NCI-H460 (cell line): ENCODE measurements at regions not wholly inside any gene's neighbourhood (a gene's known extent, or its start where the extent isn't known, plus 50 kb on each side); places are given as distances from the start of the nearest gene placed in this dataset.

Experiments
- DNase-seq: peaks from one replicate; pipeline ENCODE4 v3.0.0-alpha.2; 2016; ENCODE audit warnings: low read depth; ENCODE audit errors: extremely low read depth

DNA sequence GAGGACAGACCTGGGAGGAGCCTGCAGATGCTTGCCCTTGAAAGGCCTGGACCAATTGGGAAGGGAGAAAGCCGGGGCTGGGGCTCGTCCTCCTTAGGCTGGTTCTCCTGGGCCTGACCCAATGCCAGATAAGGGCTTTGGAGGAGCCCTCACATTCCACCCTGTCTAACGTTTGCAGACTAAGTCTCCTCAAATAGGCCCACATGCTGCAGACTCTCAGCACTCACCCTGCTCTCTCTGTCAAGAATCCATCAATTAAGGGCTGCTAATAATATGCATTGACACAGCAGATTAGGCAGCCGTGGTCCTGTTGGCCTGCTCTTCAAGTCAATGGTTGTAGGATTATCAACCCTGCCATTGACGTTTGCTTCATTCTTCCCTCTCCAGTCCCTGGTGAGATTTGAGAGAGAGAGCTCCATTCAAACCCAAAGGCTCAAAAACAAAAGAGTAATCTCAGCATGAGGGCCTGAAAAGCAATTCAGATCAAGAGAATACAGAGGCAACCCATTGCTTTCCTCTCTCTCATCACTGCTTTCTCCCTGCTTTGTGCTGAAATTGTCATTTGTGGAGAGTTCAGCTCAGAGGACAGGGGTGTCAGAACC, 167.6 kb downstream of the INSIG2 start:
- no peak for DNase-seq

DNA sequence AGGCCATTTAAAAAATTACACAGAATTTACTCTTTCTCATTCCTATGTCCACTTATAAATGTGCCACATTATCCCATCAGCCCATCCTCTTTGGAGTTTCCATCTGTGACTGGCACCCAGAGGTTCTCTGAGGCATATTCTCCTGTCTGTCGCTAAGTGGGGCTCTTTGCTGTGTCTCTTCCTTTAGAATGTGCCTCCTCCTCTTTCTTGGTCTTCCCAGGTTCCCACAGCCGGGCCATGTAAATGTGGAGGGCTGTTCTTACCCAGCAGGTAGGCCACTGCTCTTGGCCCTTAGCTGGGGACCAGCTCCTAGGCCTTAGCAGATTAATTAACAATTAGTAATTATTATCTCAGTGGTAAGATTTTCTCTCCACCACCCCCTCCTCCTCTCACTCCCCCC, 167.0 kb downstream of the INSIG2 start:
- DNase-seq = no peak

DNA sequence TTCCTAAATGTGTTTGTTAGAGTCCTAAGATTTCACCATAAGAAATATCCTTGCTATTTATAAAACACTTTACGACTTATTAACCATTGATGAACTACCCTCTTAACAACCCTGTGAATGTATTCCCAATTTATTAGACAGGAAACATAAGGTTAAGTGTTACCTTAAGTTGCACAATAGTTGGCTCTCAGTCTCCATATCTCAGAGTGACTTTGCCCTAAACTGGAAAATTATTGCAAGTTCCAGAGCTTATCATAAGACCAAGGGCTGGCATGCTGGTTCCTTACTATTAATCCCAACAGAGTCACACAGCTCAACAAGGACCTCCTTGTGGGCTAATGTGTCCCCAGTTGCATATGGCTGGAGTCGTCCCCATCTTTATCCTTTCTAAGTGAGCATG, 165.8 kb downstream of the INSIG2 start:
- no peak for DNase-seq

DNA sequence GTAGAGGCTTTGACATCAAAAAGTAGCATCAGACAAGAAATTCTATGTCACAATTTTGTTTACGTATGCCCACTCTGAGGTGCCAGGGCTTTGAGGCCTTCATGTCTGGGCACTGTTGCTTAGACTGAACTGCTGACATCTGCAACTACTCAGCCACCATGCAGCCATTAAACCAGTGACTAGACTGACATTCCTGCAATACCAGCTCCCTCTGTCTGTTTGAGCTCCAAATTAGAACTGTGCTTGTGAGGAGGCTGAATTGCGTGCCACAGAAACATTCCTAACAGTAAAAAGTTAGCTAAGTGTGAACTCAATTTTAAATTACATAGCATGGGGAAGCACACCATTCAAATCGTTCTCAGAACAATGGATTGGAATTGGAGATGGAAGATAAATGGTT, 163.2 kb downstream of the INSIG2 start:
- DNase-seq = no peak

DNA sequence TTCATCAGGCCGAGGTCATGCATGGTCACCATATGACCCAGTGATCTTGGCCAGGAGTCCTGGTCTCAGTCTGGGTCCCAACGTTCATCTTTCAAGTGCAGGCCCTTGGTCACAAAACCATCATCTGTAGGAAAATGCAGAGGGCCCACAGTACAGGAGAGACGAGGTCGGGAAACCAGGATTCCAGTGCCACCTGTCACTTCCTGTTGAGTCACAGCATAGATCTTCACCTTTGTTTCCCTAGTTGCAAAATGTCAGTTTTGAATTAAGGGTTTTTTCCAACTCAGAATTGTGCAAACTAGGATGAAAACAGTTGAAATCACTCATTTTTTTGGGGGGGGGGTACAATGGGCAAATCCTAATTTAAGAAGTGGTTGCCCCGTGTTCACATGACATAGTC, 162.2 kb downstream of the INSIG2 start:
- DNase-seq = no peak

DNA sequence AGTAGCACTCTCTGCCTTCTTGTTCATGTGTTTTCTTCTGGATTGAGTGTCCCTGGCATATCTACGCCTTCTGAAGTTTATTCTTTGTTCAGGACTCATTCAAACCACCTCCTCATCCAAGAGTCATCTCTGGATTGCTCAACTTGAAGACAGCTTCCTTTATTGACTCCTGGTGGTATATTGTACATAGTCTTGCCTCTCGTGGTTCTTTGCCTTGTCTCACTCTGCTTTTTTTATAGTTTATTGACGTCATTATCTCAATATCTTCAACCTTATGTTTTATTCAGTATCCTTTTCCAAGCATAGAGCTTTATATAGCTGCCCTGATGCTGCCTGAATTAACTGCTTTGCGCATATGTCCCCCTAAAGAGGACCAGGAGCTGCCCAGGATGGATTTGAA, 161.7 kb downstream of the INSIG2 start:
- DNase-seq = no peak

DNA sequence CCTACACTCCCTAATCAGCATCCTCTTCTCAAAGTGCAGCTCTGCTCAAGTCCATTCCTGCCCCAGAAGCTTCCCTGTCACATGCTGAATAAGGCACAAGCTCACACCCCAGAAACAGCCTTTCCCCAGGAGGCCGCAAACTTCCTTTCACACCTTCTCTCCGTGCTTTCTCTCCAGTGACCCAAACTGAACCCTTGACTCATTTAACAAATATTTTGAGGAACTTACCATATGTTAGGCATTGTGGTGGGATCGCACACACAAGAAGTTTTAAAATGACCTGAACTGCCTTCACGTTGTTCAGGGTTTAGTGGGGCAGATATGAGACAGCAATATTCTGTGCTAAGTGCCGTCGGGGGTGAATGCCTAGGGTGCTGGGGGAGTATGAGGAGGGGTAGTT, 161.3 kb downstream of the INSIG2 start:
- DNase-seq = no peak

DNA sequence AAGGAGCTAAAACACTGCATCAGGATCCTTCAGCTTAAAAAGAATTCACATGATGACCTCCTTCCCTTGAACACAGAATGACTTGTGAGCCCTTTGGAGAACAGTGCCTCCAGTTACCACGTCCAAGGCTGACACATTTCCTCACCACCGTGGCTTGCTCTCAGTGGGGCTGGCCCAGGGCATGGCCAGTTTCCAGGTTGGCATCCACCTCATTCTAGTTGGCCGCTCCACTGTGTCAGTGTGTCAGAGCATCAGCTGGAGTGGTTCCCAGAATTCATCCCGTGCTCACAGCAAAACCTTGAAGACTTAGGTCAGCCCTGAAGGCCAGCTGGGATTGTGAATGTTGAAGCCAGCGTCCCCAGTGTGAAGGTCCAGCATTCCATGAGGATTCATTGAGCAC, 158.5 kb downstream of the INSIG2 start:
- DNase-seq = no peak

DNA sequence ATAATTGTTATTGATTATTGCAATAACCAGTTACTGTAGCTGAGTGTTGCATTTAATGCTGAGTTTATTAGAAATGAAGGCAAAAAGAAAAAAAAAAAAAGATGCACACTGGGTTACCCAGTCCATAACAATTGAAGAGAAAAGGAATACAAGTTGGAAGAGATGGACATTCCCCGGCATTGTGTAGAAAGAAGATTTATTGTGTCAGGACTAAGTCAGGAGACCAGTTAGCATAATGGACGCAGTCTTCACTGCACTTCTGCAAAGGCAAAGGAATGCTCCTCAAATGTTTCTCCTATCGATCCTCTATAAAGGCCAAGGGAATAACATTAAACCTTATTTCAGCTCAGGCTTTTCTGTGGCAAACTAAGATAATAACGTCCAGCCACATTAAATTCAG, 157.8 kb downstream of the INSIG2 start:
- DNase-seq = no peak

DNA sequence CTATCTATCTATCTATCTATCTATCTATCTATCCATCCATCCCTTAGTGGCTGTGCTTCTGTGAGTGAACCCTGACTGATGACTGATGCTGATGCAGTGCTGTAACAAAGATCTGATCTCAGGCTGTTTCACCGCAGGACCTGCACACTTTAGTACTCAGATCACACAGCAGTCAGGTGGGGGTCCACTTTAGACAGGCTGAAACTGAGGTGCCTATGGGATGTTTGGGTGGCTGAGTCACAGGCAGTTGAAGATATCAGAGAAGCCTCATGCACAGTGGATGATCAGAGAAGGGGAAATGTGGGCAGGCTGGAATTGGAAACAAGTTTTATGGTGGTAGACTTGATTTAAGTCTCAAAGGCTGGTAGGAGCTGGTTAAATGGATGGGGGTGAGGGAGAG, 156.4 kb downstream of the INSIG2 start:
- DNase-seq = no peak

DNA sequence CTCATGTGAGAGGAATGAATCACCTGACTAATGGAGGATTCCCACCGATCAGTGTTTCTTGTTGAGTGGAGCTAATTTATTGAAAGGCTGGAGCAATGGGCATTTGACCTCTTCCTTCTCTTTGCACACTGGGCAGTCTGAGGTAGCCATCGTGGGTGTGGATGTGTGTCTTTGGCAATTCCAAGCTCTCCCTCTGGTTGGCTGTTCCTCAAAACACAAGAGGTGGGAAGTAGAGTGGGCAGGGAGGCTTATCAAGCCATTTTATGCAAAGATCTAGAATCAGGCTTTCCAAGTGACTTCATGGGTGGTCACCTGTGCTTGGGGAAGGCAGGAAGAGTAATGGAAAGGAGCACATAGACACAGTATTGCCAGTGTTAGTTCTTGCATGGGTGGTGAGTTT, 154.8 kb downstream of the INSIG2 start:
- DNase-seq = no peak

DNA sequence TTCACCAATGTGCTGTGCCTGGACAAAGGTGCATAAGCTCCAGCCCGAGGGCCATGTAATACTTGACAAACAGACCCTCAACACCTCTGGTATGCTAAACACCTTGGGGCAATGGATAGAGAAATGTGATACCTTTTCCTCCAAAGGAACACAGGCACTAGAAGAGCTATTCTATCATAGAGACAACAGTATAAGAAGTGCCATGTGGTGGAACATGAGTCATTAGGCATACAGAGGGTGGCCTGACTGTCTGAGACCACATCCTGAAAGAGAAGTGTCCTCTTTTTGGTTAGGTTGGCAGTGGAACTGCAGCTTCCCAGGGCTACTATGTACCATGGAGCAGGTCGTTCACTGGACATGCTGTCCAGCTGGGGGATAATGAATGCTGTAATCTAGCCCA, 153.9 kb downstream of the INSIG2 start:
- no peak for DNase-seq

DNA sequence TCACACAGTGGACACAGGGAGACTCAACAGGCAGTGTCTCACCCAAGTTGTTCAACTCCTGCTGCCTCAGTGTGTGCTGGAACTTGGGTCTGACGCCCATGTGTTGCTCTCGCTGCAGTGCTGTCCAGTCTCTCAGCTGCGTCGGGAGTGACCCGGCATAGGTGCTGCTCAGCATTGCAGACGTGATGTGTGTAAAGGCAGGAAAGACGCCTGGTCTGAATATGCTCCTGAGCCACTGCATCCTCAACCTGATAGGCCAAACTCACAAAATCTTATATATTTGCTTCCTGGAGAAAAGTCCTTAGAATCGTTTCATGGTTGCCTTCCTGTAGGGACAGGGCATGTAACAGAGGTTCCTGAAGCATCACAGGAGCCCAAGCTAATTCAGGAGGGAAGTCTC, 152.9 kb downstream of the INSIG2 start:
- no peak for DNase-seq

DNA sequence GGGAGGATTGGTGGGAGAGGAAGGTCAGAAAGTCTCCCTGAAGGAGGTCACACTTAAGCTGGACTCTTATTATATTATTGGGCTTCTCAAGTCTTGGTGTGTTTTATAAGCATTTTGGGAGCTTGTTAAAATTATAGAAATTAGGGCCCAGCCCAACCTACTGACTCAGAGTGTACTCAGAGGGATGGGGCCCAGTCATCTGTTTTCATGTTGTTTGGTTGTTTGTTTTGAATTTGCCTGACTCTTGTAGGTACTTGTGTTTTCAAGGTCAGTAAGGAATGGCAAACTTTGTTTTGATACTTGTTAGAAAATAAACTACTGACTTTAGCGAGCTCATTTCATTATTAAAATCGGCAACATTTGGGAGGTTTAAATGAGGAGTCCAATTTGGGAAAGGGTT, 152.0 kb downstream of the INSIG2 start:
- DNase-seq = no peak

DNA sequence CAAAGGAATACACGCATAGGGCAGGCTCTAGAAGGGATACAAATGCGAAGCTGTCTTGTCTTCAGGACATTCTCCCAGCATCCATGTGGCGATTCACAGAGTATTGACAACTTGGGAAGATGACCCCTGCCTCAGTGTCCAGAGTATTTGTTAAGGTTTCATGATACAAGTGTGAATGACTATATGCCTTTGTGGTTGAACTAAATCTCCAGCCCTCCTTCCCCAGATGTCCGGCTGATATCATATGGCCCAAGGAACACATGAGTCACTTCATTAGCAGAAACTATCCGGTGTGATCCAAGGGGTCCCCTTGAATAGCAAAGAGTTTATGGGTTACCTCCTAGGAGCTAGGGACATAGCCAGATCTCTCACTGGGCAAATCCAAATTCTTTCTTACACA, 151.0 kb downstream of the INSIG2 start:
- no peak for DNase-seq

DNA sequence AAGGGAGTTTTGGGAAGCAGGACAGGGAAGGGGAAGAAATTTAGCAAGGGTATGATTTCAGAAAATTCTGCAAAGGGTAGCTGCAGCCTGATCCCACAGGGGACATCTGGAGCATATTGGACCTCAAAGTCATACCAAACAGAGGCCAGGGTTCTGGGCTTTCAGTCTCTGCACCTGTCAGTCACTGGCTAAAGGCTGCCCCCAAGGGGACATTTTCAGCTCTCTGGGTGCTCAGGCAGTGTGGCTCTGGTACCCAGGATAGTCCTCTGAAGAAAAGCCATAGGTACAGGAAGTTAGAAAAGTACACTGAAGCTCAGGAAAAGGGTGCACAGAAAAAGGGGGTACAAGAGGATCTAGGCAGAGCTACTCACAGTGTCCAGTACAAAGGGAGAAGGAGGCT, 149.2 kb downstream of the INSIG2 start:
- DNase-seq = no peak

DNA sequence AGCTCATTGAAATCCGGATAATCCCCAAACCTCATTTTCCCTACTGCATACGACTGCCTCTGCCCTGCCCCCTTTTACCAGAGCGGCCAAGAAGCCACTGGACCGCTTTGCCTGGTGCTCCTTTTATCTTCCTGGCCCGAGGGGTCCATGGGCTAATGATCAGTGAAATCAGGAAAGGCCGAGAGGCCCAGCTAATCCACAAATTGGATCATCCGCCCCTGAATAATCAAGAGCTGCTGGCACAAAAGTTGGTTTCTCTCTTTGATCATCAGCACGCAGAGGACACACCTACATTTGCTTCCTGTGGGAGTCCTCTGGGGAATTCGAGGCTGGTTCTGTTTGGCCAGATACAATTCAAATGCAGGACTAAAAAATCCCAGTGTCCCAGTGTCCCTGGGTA, 144.5 kb downstream of the INSIG2 start:
- no peak for DNase-seq

DNA sequence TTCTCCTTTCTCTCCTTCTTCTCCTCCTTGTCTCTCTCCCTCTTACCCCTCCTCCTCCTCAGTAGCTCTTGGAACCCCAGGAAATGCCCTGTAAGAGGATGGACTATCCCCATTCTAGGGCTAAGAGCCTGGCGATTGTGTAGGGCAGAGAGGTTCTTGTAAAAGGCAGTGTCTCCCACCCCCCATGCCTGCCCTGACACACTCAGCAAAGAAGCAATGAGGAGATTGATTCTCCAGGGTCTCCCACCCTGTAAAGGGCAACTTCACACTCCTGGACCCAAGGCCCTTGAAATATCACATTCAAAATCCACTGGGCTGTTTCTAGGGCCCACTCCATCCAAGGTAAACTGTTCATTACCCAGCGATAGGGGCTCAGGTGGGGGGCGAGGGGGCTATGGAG, 144.1 kb downstream of the INSIG2 start:
- no peak for DNase-seq

DNA sequence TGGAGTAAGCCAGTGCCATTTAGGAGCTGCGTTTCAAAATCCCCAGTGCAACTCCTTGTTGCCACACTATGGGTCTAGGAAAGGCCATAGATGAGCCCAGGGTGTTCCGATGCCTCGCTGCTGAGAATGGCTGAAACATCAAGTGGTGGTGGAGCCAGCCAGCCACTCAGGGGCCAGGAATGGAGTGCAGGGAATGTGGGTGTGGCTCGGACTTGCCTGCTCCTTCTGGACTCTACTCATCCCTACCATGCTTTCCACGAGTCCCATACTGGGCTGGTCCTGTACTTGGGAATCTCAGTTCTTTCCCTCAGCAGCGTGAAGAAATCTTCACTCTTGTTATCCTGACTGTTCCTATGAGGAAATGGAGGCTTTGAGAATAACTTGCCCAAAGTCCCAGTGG, 143.5 kb downstream of the INSIG2 start:
- no peak for DNase-seq

DNA sequence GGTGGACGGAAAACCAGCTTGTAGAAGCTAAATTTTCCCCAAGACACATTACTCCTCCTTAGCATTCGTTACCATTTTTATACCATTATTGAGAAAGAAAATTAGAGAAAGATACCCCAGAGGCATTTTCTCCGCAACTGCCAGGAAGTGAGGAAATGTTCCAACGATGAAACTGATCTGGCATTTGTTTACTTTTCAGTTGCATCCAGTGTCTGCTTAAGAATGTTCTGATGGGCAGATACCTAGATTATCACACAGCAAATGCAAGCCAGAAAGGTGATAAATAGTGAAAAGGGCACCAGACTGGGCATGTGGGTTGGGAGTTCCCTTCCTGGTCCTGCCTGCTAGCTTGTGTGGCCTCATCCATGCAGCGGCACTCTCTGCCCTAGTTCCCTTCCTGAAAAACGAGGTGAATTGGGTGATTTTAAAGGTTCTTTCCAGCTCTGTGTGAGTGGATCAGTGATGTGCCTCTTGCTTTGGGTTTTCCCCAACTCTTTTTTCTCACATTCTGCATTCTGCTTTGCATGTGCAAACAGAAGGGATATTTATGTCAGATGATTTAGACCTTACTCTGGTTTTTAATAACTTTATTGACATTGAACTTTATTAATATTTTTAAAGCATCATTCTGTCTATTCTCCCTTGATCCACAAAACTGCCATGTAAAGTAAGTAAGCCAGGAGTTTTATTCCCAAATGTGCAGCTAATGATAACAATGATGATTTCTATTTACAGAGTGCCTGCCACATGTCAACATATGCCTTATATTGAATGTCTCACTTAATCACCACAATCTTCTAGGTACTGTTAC, 139.6 kb downstream of the INSIG2 start:
- no peak for DNase-seq

DNA sequence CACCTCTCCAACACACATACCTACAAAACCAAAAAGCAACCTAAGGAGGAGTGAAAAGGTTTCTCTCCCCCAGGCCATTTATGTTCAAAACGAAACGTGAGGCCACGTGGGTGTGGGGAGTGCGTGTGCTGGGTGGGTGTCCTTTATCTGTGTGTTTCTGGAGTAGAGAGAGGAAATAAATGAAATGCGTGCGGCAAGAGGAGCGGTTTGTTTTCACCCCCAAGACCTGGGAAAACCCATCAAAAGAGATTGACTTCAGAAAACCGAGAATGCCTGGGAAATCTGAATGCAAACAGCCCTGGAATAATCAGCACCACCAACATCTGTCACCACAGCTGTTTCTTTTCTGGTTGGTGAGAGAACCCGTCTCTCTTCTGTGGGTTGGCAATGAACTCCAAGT, 137.4 kb downstream of the INSIG2 start:
- no peak for DNase-seq

DNA sequence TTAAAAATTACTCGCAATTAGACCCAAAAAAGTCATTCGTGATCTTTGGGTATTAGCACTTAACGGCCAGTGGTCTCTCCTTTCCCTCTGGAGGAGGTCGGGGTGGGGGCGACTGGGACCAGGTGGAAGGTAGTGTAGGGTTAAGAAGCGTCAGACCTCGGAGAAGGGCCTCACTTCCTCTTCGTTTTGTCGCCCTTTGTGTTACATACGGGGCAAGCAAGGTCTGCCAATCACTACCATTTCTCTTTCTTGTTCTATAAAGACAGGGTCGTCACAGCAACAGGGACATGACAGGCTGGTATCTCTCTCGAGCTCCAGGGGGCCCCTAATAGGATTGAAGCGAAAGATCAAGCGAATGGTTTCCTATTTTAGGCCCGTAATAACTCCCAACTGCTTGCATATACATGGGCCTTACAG, 136.6 kb downstream of the INSIG2 start:
- DNase-seq = no peak
